ENCODE measurements at regions not wholly inside any gene's neighbourhood (a gene's known extent, or its start where the extent isn't known, plus 50 kb on each side); places are given as distances from the start of the nearest gene placed in this dataset.

DNA sequence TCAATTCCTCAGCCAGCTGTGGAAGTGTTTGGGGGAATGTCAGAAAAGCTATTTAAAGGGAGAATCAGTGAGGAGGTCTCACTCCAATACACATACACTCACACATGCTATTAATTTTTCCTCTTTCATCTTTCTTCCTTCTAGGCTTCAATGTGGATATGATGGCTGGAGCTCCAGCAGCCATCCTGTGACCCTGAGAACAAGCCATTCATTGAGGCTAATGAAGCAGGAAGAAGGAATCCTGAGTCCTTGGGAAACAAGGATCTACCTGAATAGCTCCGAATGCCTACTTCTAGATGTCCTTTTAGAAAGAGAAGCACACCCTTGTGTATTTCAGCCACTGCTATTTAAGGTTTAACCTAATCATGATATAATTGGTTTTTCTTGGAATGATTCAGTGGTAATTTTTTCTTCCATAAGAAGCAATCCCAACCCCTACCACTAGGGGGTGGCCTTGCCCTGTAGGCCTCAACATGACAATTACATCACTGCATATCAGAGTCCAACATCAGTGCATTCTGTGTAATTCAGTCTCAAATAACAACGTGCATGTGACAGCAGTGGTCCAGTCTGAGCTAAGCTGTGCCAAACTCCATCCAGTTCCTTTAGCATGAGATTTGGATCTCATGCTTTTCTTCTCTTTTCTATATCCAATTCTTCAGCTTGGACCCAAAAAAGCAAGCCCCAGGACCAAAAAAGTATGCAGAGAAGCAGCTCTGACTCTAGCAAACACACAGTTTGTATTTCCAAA, 85.3 kb upstream of the ANKRD1 start:
- no peaks in the 10 kb centered on the region for H3K27me3 ChIP-seq (replicated peaks; ENCODE audit: insufficient read depth)
- no peak overlapping the region for H3K4me2 ChIP-seq (ENCODE audit: unreplicated experiment)
- in situ Hi-C loops (cut with MboI): no loop called here
- no peaks in the 10 kb centered on the region for H3K9me3 ChIP-seq (ENCODE audit: low read depth)
- H3K27ac ChIP-seq: no peak overlapping the region
- TF ChIP-seq EZH2phosphoT487 (IDR thresholded peaks at IDR 0.05; ENCODE audit: insufficient read depth, low read depth) (no peak), EZH2 (IDR thresholded peaks at IDR 0.05; ENCODE audit: insufficient read depth, poor library complexity, severe bottlenecking) (no peak)
- H3F3A ChIP-seq (ENCODE audit: insufficient read depth): 0 out of 2 replicates have a peak, but pooled peaks cover 5% of the 10 kb centered on the region
- H3K79me2 ChIP-seq (ENCODE audit: insufficient read depth): no peaks in the 10 kb centered on the region
- no peaks in the 10 kb centered on the region for H3K9me2 ChIP-seq (ENCODE audit: insufficient read depth)
- no peak overlapping the region for H2AFZ ChIP-seq
- peak; percentile 72 for DNase-seq
- WGBS, 2 experiments (ENCODE audit: low coverage in 1 of 2, low lambda C conversion rate in 2 of 2, missing lambda C conversion rate in 2 of 2): 7 to 30% methylated on average over 2 of the region's 2 CpGs
- H3K4me3 ChIP-seq: no peak overlapping the region
- no peak overlapping the region for H3K9ac ChIP-seq
- no peaks in the 10 kb centered on the region for H4K20me1 ChIP-seq (ENCODE audit: insufficient read depth)
- H3K4me1 ChIP-seq (ENCODE audit: insufficient read depth): no peaks in the 10 kb centered on the region
- H3K36me3 ChIP-seq (ENCODE audit: low read depth): no peaks in the 10 kb centered on the region

DNA sequence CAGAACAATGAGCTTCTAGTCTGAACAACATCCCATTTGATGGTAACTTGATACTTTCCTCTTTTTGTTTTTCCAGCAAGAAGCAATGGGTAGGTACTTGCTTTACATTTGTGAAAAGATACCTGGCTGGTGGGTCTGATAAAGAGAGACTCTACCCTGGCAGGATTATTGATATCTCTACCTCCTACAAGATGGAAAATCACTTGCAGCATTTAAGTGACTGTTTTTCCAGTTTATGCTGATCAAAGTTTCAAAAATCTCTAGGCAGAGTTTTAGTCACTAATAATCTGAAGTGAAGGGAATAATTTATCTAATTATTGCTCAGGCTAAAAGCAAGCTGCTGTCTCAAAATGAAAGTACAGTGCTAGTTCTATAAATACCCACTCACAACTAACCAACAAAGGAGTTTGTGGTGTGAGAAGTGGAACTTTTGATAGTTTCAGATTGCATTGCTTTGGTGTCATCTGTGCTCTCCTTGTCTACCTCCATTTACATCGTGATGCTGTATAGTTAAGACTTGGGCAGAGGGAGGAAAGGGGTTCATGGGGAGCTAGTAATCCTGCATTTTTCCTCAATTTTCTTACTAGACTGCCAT, 86.0 kb upstream of the ANKRD1 start:
- DNase-seq: no peak
- Histone ChIP-seq H3K79me2 (ENCODE audit: insufficient read depth) (no peaks in the 10 kb centered on the region), H3K36me3 (ENCODE audit: low read depth) (no peaks in the 10 kb centered on the region), H2AFZ (no peak overlapping the region), H3K9me3 (ENCODE audit: low read depth) (no peaks in the 10 kb centered on the region), H3K9me2 (ENCODE audit: insufficient read depth) (no peaks in the 10 kb centered on the region), H3K27ac (no peak overlapping the region), H3K4me2 (ENCODE audit: unreplicated experiment) (no peak overlapping the region), H3F3A (ENCODE audit: insufficient read depth) (0 out of 2 replicates have a peak, but pooled peaks cover 5% of the 10 kb centered on the region), H3K27me3 (replicated peaks; ENCODE audit: insufficient read depth) (no peaks in the 10 kb centered on the region), H4K20me1 (ENCODE audit: insufficient read depth) (no peaks in the 10 kb centered on the region), H3K9ac (no peak overlapping the region), H3K4me1 (ENCODE audit: insufficient read depth) (no peaks in the 10 kb centered on the region), H3K4me3 (no peak overlapping the region)
- TF ChIP-seq EZH2 (IDR thresholded peaks at IDR 0.05; ENCODE audit: insufficient read depth, poor library complexity, severe bottlenecking): no peak
- TF ChIP-seq EZH2phosphoT487 (IDR thresholded peaks at IDR 0.05; ENCODE audit: insufficient read depth, low read depth): no peak
- 93 to 100% methylated on average over 1 of the region's 1 CpG for WGBS, 2 experiments (ENCODE audit: low coverage in 1 of 2, low lambda C conversion rate in 2 of 2, missing lambda C conversion rate in 2 of 2)
- in situ Hi-C loops (cut with MboI): no loop called here

DNA sequence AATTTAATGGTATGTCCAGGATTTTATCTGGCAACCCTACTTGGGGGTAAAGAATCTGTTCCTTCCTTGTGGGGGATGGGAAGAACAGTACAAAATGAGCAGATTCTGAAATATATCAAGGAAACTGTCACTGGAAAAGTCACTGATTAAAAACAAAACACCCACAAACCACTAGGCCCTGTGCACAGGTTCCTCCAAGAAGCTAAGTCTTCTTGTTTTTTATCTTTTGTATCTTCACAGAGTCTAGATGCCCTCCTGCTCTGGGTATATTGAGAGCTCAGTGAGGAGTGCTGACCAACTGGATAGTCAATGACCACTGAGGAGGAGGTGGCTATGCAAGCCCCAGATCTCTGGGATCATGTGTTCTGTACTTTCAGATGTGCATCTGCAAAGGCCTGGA, 86.8 kb upstream of the ANKRD1 start:
- Histone ChIP-seq H3K27ac (no peak overlapping the region), H3K4me1 (ENCODE audit: insufficient read depth) (no peaks in the 10 kb centered on the region), H3K27me3 (replicated peaks; ENCODE audit: insufficient read depth) (no peaks in the 10 kb centered on the region), H3K4me2 (ENCODE audit: unreplicated experiment) (no peak overlapping the region), H3F3A (ENCODE audit: insufficient read depth) (0 out of 2 replicates have a peak, but pooled peaks cover 5% of the 10 kb centered on the region), H4K20me1 (ENCODE audit: insufficient read depth) (no peaks in the 10 kb centered on the region), H3K9me3 (ENCODE audit: low read depth) (no peaks in the 10 kb centered on the region), H3K4me3 (no peak overlapping the region), H3K9me2 (ENCODE audit: insufficient read depth) (no peaks in the 10 kb centered on the region), H3K9ac (no peak overlapping the region), H2AFZ (no peak overlapping the region), H3K79me2 (ENCODE audit: insufficient read depth) (no peaks in the 10 kb centered on the region), H3K36me3 (ENCODE audit: low read depth) (no peaks in the 10 kb centered on the region)
- in situ Hi-C loops (cut with MboI): no loop called here
- TF ChIP-seq EZH2 (IDR thresholded peaks at IDR 0.05; ENCODE audit: insufficient read depth, poor library complexity, severe bottlenecking) (no peak), EZH2phosphoT487 (IDR thresholded peaks at IDR 0.05; ENCODE audit: insufficient read depth, low read depth) (no peak)
- no peak for DNase-seq

DNA sequence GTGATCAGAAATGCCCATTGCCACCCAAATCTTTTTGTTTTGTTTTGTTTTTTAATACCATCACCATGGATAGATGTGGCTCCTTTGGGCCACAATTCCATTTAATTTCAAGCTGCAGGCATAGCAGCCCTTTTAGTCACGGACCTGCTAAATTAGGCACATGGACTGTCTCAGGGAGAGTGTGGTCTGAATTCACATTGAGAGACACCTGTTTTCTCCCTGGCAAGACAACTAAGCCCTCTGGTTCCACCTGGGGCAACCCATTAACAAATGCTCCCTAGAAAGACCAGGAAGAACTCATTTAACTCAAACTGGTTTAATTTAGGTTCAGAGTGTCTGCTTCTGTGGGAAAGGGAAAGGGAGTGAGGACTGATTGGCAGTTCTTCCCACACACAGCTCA, 88.2 kb upstream of the ANKRD1 start:
- Histone ChIP-seq H3K9me3 (ENCODE audit: low read depth) (no peaks in the 10 kb centered on the region), H3F3A (ENCODE audit: insufficient read depth) (0 out of 2 replicates have a peak, but pooled peaks cover 5% of the 10 kb centered on the region), H3K4me1 (ENCODE audit: insufficient read depth) (no peaks in the 10 kb centered on the region), H3K27me3 (replicated peaks; ENCODE audit: insufficient read depth) (no peaks in the 10 kb centered on the region), H3K79me2 (ENCODE audit: insufficient read depth) (no peaks in the 10 kb centered on the region), H4K20me1 (ENCODE audit: insufficient read depth) (no peaks in the 10 kb centered on the region), H3K4me3 (no peak overlapping the region), H2AFZ (no peak overlapping the region), H3K36me3 (ENCODE audit: low read depth) (no peaks in the 10 kb centered on the region), H3K4me2 (ENCODE audit: unreplicated experiment) (no peak overlapping the region), H3K9me2 (ENCODE audit: insufficient read depth) (no peaks in the 10 kb centered on the region), H3K27ac (no peak overlapping the region), H3K9ac (no peak overlapping the region)
- no peak for DNase-seq
- TF ChIP-seq EZH2phosphoT487 (IDR thresholded peaks at IDR 0.05; ENCODE audit: insufficient read depth, low read depth) (no peak), EZH2 (IDR thresholded peaks at IDR 0.05; ENCODE audit: insufficient read depth, poor library complexity, severe bottlenecking) (no peak)
- WGBS, 2 experiments (ENCODE audit: low coverage in 1 of 2, low lambda C conversion rate in 2 of 2, missing lambda C conversion rate in 2 of 2): 96 to 100% methylated on average over 1 of the region's 1 CpG
- in situ Hi-C loops (cut with MboI): no loop called here
